ENCODE measurements at regions not wholly inside any gene's neighbourhood (a gene's known extent, or its start where the extent isn't known, plus 50 kb on each side); places are given as distances from the start of the nearest gene placed in this dataset.

GRCh38 chr16:65212791-65213190 lies 90.9 kb upstream of the CDH11 start:
- TF ChIP-seq CTCF (IDR thresholded peaks at IDR 0.05; ENCODE audit: insufficient read depth, low read depth, low read length) (no peak), EZH2 (IDR thresholded peaks at IDR 0.05; ENCODE audit: insufficient read depth, low read length) (no peak)
